Endothelial cell (in vitro differentiated cells): ENCODE measurements at regions not wholly inside any gene's neighbourhood (a gene's known extent, or its start where the extent isn't known, plus 50 kb on each side); places are given as distances from the start of the nearest gene placed in this dataset.

Experiments
- DNase-seq: peaks from one replicate; pipeline ENCODE4 v3.0.0; 2021; ENCODE audit warnings: low spot score
- H3K27ac Mint-ChIP-seq: one replicate; pipeline ENCODE4 v1.8.0; 2021; ENCODE audit warnings: mixed read lengths, inconsistent platforms; ENCODE audit not compliant: unreplicated experiment
- H3K27me3 Mint-ChIP-seq: one replicate; pipeline ENCODE4 v1.8.0; 2021; ENCODE audit warnings: mild to moderate bottlenecking, moderate library complexity, mixed read lengths, inconsistent platforms; ENCODE audit not compliant: unreplicated experiment
- H3K36me3 Mint-ChIP-seq: one replicate; pipeline ENCODE4 v1.8.0; 2021; ENCODE audit warnings: mild to moderate bottlenecking, low read depth, mixed read lengths, inconsistent platforms; ENCODE audit not compliant: unreplicated experiment
- H3K4me1 Mint-ChIP-seq: one replicate; pipeline ENCODE4 v1.8.0; 2021; ENCODE audit warnings: mild to moderate bottlenecking, mixed read lengths, inconsistent platforms; ENCODE audit not compliant: unreplicated experiment
- H3K4me3 Mint-ChIP-seq: one replicate; pipeline ENCODE4 v1.8.0; 2021; ENCODE audit warnings: mild to moderate bottlenecking, mixed read lengths, inconsistent platforms; ENCODE audit not compliant: unreplicated experiment
- H3K9me3 Mint-ChIP-seq: one replicate; pipeline ENCODE4 v1.8.0; 2021; ENCODE audit warnings: mixed read lengths, inconsistent platforms; ENCODE audit not compliant: unreplicated experiment
- TF ChIP-seq, protein P1 (sequence below): fragments of 200-600 bp; sonication (generic); IDR thresholded peaks from one replicate; pipeline ENCODE4 v1.5.0; 2021; ENCODE audit warnings: antibody characterized with exemption; ENCODE audit not compliant: unreplicated experiment

DNA sequence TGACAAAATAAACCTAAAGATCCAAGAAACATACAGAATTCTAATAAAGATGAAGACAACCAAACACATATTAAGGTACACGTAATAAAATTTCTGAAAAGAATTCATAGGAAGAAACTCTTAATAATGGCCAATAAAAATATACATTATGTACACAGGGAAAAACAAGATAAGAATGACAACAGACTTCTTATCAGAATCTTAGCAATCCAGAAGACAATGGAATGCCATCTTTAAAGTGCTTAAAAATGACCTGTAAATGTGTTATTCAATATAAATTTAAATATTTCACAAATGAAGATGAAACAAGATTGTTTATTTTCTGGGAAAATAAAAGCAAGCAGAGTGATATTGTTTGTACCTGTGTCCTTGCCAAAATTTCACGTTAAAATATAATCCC, 530.4 kb upstream of the PTBP2 start:
- H3K4me1 Mint-ChIP-seq, result no peaks in the 10 kb centered on the region
- TF ChIP-seq, protein P1, sequence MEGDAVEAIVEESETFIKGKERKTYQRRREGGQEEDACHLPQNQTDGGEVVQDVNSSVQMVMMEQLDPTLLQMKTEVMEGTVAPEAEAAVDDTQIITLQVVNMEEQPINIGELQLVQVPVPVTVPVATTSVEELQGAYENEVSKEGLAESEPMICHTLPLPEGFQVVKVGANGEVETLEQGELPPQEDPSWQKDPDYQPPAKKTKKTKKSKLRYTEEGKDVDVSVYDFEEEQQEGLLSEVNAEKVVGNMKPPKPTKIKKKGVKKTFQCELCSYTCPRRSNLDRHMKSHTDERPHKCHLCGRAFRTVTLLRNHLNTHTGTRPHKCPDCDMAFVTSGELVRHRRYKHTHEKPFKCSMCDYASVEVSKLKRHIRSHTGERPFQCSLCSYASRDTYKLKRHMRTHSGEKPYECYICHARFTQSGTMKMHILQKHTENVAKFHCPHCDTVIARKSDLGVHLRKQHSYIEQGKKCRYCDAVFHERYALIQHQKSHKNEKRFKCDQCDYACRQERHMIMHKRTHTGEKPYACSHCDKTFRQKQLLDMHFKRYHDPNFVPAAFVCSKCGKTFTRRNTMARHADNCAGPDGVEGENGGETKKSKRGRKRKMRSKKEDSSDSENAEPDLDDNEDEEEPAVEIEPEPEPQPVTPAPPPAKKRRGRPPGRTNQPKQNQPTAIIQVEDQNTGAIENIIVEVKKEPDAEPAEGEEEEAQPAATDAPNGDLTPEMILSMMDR, result no peak
- H3K27ac Mint-ChIP-seq, result no peak overlapping the region
- peaks cover 3% of the 10 kb centered on the region for H3K27me3 Mint-ChIP-seq
- no peak for DNase-seq
- no peaks in the 10 kb centered on the region for H3K9me3 Mint-ChIP-seq
- no peak overlapping the region for H3K4me3 Mint-ChIP-seq
- H3K36me3 Mint-ChIP-seq, result no peaks in the 10 kb centered on the region

DNA sequence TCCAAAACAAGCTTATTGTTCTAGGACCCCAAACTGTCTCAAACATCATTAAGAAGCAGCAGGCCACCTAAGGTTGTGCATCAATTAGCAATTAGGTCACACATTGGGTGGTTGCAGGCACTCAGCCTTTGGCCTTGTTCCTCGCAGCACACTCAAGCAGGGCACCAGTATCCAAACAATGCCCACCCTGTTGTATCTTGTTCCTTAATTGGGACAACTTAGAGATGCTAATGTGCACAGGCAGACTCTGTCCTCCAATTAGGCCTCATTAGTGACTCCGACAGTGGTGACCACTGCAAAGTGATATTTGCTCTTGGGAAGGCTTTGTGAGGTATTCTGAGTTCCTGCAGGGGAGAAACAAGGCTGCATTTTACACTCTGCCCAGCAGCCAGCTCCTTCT, 515.1 kb upstream of the PTBP2 start:
- TF ChIP-seq, protein P1, result no peak
- no peak for DNase-seq
- Mint-ChIP-seq H3K4me1 (no peaks in the 10 kb centered on the region), H3K36me3 (no peaks in the 10 kb centered on the region), H3K27me3 (no peaks in the 10 kb centered on the region), H3K9me3 (no peaks in the 10 kb centered on the region), H3K4me3 (no peak overlapping the region), H3K27ac (no peak overlapping the region)

DNA sequence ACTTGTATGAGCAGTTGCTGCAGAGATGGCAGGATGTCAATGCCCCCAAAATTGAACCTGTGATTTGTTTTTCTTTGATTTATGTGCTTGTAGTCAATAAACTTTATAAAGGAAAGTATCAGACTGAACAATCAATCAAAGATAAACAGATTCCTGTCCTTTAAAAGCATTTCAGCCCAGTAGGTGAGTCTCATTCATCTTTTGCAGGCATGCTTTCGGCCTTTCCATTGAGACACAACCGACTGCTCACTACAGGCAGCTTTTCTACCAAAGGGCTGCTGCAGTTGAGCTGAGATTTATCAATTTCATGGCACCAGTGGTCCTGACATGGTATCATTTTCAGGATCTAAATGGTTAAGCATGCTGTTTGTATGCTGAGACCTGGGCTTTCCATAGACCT, 513.6 kb upstream of the PTBP2 start:
- Mint-ChIP-seq H3K9me3 (no peaks in the 10 kb centered on the region), H3K27me3 (no peaks in the 10 kb centered on the region), H3K36me3 (no peaks in the 10 kb centered on the region), H3K4me1 (no peaks in the 10 kb centered on the region), H3K27ac (no peak overlapping the region), H3K4me3 (no peak overlapping the region)
- TF ChIP-seq, protein P1, result no peak
- DNase-seq, result no peak

GRCh38 chr1:96208428-96208827, 513.2 kb upstream of the PTBP2 start:
- H3K9me3 Mint-ChIP-seq, result no peaks in the 10 kb centered on the region
- H3K27me3 Mint-ChIP-seq, result no peaks in the 10 kb centered on the region
- TF ChIP-seq, protein P1, result no peak
- no peak for DNase-seq
- H3K4me1 Mint-ChIP-seq, result no peaks in the 10 kb centered on the region
- H3K36me3 Mint-ChIP-seq, result no peaks in the 10 kb centered on the region
- no peak overlapping the region for H3K4me3 Mint-ChIP-seq
- H3K27ac Mint-ChIP-seq, result no peak overlapping the region

DNA sequence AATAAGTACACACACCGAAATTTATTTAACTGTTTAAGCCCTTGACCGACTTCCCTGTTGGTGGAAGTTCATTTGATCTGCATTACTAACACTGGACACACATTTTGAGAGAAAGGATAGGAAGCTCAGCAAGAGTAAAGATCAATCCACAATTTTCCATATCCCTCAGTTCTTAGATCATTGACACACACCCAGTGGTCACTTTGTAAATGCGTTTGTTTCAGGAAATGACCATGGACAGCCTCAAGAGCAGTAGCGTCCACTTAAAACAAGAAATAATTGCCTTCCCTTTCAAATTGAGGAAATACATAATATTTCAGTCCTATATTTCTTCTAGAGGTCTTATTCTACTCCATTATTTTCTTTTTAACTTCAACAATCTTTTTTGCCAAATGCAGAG, 511.5 kb upstream of the PTBP2 start:
- H3K27ac Mint-ChIP-seq, result no peak overlapping the region
- no peaks in the 10 kb centered on the region for H3K9me3 Mint-ChIP-seq
- TF ChIP-seq, protein P1, result no peak
- no peaks in the 10 kb centered on the region for H3K4me1 Mint-ChIP-seq
- H3K27me3 Mint-ChIP-seq, result no peaks in the 10 kb centered on the region
- H3K4me3 Mint-ChIP-seq, result no peak overlapping the region
- no peak for DNase-seq
- no peaks in the 10 kb centered on the region for H3K36me3 Mint-ChIP-seq
